GM12872 (cell line): ENCODE measurements at regions not wholly inside any gene's neighbourhood (a gene's known extent, or its start where the extent isn't known, plus 50 kb on each side); places are given as distances from the start of the nearest gene placed in this dataset.

Experiments used
- TF ChIP-seq, protein P1 (sequence below): IDR thresholded peaks from 3 replicates; pipeline ENCODE4 v1.5.1; 2011; ENCODE audit warnings: low read depth, mild to moderate bottlenecking, low read length, moderate library complexity; ENCODE audit not compliant: insufficient read depth

DNA sequence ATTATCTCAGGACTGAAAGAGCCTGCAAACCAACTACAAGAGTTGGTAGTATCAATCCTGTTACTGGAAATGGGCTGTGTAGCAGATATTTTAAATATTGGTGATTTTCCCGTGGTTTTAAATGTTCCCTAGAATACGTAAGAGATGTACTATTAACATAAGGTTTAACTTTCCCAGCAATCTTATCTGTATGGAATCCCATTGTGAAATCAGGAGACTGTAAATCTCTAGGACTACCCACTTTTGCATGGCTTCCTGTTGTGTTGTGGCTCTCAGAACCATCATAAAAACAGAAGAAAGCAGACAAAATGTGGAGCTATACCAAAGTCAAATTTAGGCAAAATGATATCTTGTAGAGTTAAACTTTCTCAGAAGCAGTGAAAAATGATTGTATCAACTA is 641.5 kb upstream of the SETBP1 start:
- TF ChIP-seq, protein P1, sequence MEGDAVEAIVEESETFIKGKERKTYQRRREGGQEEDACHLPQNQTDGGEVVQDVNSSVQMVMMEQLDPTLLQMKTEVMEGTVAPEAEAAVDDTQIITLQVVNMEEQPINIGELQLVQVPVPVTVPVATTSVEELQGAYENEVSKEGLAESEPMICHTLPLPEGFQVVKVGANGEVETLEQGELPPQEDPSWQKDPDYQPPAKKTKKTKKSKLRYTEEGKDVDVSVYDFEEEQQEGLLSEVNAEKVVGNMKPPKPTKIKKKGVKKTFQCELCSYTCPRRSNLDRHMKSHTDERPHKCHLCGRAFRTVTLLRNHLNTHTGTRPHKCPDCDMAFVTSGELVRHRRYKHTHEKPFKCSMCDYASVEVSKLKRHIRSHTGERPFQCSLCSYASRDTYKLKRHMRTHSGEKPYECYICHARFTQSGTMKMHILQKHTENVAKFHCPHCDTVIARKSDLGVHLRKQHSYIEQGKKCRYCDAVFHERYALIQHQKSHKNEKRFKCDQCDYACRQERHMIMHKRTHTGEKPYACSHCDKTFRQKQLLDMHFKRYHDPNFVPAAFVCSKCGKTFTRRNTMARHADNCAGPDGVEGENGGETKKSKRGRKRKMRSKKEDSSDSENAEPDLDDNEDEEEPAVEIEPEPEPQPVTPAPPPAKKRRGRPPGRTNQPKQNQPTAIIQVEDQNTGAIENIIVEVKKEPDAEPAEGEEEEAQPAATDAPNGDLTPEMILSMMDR = no peak

DNA sequence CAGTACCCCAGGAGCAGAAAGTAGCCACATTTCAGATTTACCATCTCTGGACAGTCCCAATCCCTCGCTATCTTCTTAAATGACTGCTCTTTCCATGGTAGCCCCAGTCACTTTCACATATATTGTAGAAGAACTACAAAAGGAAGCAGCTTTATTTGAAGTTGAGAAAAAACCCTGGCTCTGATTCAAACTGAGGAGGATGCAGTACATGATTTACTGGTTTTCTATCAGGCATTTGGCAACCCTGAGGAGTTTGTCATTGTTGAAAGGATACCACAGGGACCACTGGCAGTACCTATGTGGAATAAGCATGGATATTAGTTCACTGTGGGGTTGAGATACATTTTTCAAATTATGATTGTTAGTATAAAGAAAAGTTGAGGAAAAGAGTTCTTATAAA is 640.9 kb upstream of the SETBP1 start:
- TF ChIP-seq, protein P1 = no peak

DNA sequence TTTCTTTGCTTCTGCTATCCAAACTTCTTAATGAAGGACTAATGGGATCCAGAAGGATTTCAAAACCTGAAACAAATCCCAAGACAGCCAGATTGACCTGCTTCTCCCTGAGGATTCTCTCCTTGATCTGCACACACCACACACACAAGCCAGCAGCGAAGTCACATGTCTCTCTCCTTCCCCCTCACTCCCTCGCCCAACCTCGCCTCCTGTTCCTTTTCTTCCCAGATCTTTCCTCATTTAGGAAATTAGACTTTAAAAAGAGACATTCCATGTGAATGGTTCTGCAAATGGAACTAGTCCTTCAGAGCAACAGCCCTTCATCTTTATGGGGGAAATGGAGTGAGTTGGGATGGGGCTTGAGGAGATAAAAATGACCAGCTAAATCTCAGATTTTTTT is 639.1 kb upstream of the SETBP1 start:
- TF ChIP-seq, protein P1 = no peak

DNA sequence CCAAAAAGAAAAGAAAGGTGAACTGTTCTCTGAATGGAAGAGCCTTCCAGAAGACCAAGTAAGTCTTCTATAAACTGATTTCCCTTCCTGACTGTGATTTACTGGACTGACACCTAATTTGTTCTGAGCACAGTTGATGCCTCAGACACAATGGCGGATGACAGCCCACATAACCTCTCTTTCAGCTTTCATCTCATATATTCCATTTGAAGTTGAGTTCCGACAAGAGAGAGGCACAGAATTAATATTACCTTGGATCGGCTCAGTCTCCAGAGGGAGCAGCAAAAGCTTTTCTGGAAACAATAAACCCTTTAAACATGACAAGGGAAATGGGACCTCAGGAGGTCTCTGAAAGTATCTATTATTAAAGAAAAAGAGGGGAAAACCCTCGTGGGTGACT is 638.7 kb upstream of the SETBP1 start:
- TF ChIP-seq, protein P1 = no peak

DNA sequence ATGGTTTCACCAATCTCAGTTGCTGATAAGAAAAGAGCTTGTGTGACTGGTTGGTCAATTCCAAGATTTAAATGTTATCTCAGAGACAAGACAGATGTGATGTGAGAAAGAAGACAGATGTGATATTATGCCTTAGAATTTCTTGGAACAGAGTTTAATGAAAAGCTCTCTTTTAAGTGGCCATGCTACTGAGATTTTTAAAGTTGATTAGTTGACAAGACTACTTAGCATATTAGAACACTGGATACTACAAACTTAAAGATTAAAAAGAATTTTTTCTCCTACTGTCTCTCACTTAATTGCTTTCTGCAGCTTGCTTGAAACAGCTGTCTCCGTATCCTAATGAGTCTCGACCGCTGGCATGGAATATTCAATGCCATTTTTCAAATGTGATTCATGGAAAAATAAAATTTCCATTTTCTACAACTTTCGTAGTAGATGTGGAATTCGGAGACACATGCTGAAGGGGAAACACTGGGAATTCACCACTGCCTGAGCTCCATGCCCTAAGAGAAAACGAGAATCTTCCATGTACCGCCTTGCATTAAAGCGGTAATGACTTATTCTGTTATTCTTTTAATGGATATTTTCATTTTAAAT is 634.2 kb upstream of the SETBP1 start:
- TF ChIP-seq, protein P1 = no peak

DNA sequence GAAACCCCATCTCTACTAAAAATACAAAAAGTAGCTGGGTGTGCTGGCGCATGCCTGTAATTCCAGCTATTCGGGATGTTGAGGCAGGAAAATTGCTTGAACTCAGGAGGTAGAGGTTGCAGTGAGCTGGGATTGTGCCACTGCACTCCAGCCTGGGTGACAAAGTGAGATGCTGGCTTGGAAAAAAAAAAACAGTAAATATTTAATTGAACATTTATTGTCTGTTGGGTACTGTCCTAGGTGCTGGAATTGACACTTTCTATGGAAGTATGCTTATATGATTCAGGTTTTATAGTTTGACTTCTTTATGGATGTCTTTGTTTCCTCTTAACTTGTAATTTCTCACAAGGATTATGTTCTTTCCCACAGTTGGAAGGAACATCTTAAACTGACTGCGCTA is 633.1 kb upstream of the SETBP1 start:
- TF ChIP-seq, protein P1 = no peak

DNA sequence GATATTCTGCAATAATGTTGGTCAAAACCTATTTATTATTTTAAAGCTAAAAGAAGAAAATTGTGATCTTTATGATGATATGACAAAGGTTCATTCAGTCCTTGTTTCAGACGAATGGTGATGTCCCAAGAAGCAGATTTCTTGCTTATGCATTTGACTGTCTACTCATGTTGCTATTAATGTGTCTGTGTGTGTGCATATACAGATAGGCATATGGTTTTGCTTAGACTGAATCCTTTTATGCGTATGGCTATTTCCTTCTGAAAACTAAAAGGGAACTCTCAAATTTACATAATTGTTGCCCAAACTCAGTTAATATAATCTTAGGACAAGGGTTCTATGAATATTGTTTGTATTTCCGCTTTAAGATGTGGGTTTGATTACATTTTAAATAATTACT is 632.3 kb upstream of the SETBP1 start:
- TF ChIP-seq, protein P1 = no peak

DNA sequence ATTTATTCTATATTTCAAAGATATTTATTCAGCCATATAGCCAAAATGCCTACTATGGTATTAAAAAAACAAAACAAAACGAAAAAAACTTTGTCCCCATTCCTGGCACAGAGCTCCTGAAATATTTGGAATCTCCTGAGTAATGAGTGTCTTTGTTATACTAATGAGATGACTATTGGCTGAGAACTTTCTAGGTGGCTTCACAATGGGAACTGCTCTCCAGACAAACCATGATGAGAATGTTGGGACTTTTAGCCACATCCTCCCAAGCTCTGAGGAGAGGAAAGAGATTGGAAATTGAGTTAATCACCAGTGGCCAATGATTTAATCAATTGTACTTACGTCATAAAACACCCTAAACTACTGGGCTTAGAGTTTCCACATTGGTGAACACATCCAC is 631.8 kb upstream of the SETBP1 start:
- TF ChIP-seq, protein P1 = no peak
